HCT116 (cell line): ENCODE measurements at regions not wholly inside any gene's neighbourhood (a gene's known extent, or its start where the extent isn't known, plus 50 kb on each side); places are given as distances from the start of the nearest gene placed in this dataset.

Experiments used
- ATAC-seq: fragments of 200-7000 bp; cut with Tn5 transposase; 2 replicates; pipeline ENCODE4 v1.9.1; 2020; ENCODE audit warnings: mild to moderate bottlenecking, moderate library complexity
- BruUV-seq: library from RNA; stranded (reverse); fragments of 400-500 nt; replicated peaks from 2 replicates; lab custom pipeline; 2021; lab: Mats Ljungman, UMichigan
- CTCF ChIA-PET: fragments of 300-600 bp; sonication (Branson Sonifier 250); formaldehyde crosslinking; loops from one replicate; lab custom pipeline; 2021; ENCODE audit warnings: antibody characterized with exemption; lab: Charles Lee
- POLR2A ChIA-PET: fragments of 300-600, 350-600 bp; sonication (Branson Sonifier 250); formaldehyde crosslinking; loops from one replicate; lab custom pipeline; 2021; ENCODE audit warnings: antibody characterized with exemption; lab: Charles Lee
- RAD21 ChIA-PET, 2 experiments: fragments of 300-600 bp; sonication (Branson Sonifier 250); formaldehyde crosslinking; loops; one replicate each; lab custom pipeline; 2023; ENCODE audit warnings: low total read pairs in 2 of 2; ENCODE audit not compliant: uncharacterized antibody in 2 of 2, unreplicated experiment in 2 of 2, low non-redundant PET in 1 of 2; lab: Charles Lee
- DNase-seq: peaks from one replicate; pipeline ENCODE4 v3.0.0-alpha.2; 2010; ENCODE audit warnings: low read depth, low spot score
- H2AFZ ChIP-seq: fragments of 200-600 bp; shearing (Covaris generic), sonication (generic); 2 replicates; pipeline ENCODE4 v1.6.1; 2017; ENCODE audit warnings: low read depth, mixed run types, mixed read lengths, antibody characterized with exemption, low read length; ENCODE audit not compliant: poor library complexity, severe bottlenecking
- H3K27ac ChIP-seq: 2 replicates; pipeline ENCODE4 v1.5.1; 2012; ENCODE audit warnings: low read depth, low read length
- H3K27me3 ChIP-seq: fragments of 200-600 bp; sonication (generic); 2 replicates; pipeline ENCODE4 v1.6.1; 2016; ENCODE audit warnings: mixed run types, low read length, mixed read lengths; ENCODE audit not compliant: insufficient read depth
- H3K36me3 ChIP-seq, 2 experiments: fragments of 200-500 bp in 1 of 2; fragments of 200-600 bp in 1 of 2; sonication (Bioruptor generic) in 1 of 2; sonication (generic) in 1 of 2; 2 replicates each; pipeline versions ENCODE4 v1.5.1 to v1.6.1; 2014 to 2016; ENCODE audit warnings: low read length in 2 of 2, inconsistent platforms in 1 of 2, mixed read lengths in 1 of 2, mixed run types in 1 of 2; ENCODE audit not compliant: insufficient read depth in 2 of 2, control insufficient read depth in 1 of 2
- H3K4me1 ChIP-seq, 2 experiments: fragments of 200-600 bp in 1 of 2; sonication (generic) in 1 of 2; 2 replicates each; pipeline versions ENCODE4 v1.5.1 to v1.6.1; 2012 to 2017; ENCODE audit warnings: low read length in 2 of 2, inconsistent platforms in 1 of 2, mild to moderate bottlenecking in 1 of 2, mixed read lengths in 1 of 2, mixed run types in 1 of 2, moderate library complexity in 1 of 2; ENCODE audit not compliant: insufficient read depth in 2 of 2, control insufficient read depth in 1 of 2
- H3K4me2 ChIP-seq: fragments of 200-600 bp; sonication (generic); 2 replicates; pipeline ENCODE4 v1.6.1; 2017; ENCODE audit warnings: mixed run types, low read length, mixed read lengths
- H3K4me3 ChIP-seq, 2 experiments: fragments of 200-600 bp in 1 of 2; sonication (generic) in 1 of 2; replicated peaks in 1 of 2; 2 replicates each; pipeline ENCODE4 v1.5.1; 2011 to 2016; ENCODE audit warnings: low read length in 2 of 2, control low read depth in 1 of 2, low read depth in 1 of 2, mild to moderate bottlenecking in 1 of 2, mixed read lengths in 1 of 2, mixed run types in 1 of 2
- H3K79me2 ChIP-seq: fragments of 200-600 bp; sonication (generic); 2 replicates; pipeline ENCODE4 v1.6.1; 2017; ENCODE audit warnings: mild to moderate bottlenecking, mixed run types, low read length, moderate library complexity, mixed read lengths; ENCODE audit not compliant: insufficient read depth
- H3K9ac ChIP-seq: fragments of 200-600 bp; sonication (generic); 2 replicates; pipeline ENCODE4 v1.6.1; 2016; ENCODE audit warnings: low read length, mixed read lengths
- H3K9me2 ChIP-seq: fragments of 200-600 bp; sonication (generic), shearing (Covaris generic); 2 replicates; pipeline ENCODE4 v1.6.1; 2017; ENCODE audit warnings: mixed run types, mild to moderate bottlenecking, moderate library complexity; ENCODE audit not compliant: insufficient read depth
- H3K9me3 ChIP-seq, 2 experiments: fragments of 200-500 bp in 1 of 2; fragments of 200-600 bp in 1 of 2; sonication (Bioruptor generic) in 1 of 2; sonication (generic) in 1 of 2; 2 replicates each; pipeline ENCODE4 v1.6.1; 2014 to 2017; ENCODE audit warnings: low read length in 2 of 2, mixed read lengths in 2 of 2, inconsistent platforms in 1 of 2, low read depth in 1 of 2, mild to moderate bottlenecking in 1 of 2, mixed run types in 1 of 2, moderate library complexity in 1 of 2; ENCODE audit not compliant: control insufficient read depth in 1 of 2, insufficient read depth in 1 of 2
- H4K20me1 ChIP-seq: fragments of 200-600 bp; sonication (generic), shearing (Covaris generic); 2 replicates; pipeline ENCODE4 v1.6.1; 2017; ENCODE audit warnings: mixed run types, mild to moderate bottlenecking, moderate library complexity; ENCODE audit not compliant: insufficient read depth
- CBX3 ChIP-seq: IDR thresholded peaks from 2 replicates; pipeline ENCODE4 v1.6.1; 2012; ENCODE audit warnings: low read depth
- EGR1 ChIP-seq: IDR thresholded peaks from 2 replicates; pipeline ENCODE4 v1.6.1; 2012; ENCODE audit warnings: low read depth
- ELF1 ChIP-seq: IDR thresholded peaks from 2 replicates; pipeline ENCODE4 v1.6.1; 2012; ENCODE audit warnings: low read depth, borderline replicate concordance
- FOSL1 ChIP-seq: IDR thresholded peaks from 2 replicates; pipeline ENCODE4 v1.6.1; 2012; ENCODE audit warnings: low read depth
- JUND ChIP-seq: IDR thresholded peaks from 2 replicates; pipeline ENCODE4 v1.6.1; 2012
- POLR2AphosphoS5 ChIP-seq: IDR thresholded peaks from 2 replicates; pipeline ENCODE4 v1.6.1; 2011; ENCODE audit warnings: mild to moderate bottlenecking, low read depth, low read length, moderate library complexity
- SRF ChIP-seq: IDR thresholded peaks from 2 replicates; pipeline ENCODE4 v1.6.1; 2012; ENCODE audit warnings: low read depth
- TCF7L2 ChIP-seq: IDR thresholded peaks from 2 replicates; pipeline ENCODE4 v1.7.0; 2011; ENCODE audit warnings: borderline replicate concordance, inconsistent platforms; ENCODE audit not compliant: insufficient read depth, insufficient read length; ENCODE audit errors: extremely low read depth
- ZFX ChIP-seq: fragments of 450-650 bp; IDR thresholded peaks from 2 replicates; pipeline ENCODE4 v1.6.1; 2017
- ZNF274 ChIP-seq: fragments of 200-500 bp; sonication (Bioruptor generic); IDR thresholded peaks from 2 replicates; pipeline ENCODE4 v1.6.1; 2014; ENCODE audit warnings: mild to moderate bottlenecking, low read depth, low read length, inconsistent platforms
- intact Hi-C: fragments of 100-400 bp; cut with micrococcal nuclease; formaldehyde crosslinking; loops from 2 replicates; pipeline ENCODE4 v1.10.0; 2022
- TF ChIP-seq, protein P1 (sequence below): IDR thresholded peaks from 2 replicates; pipeline ENCODE4 v1.6.1; 2012; ENCODE audit warnings: low read depth
- TF ChIP-seq, protein P2 (sequence below): IDR thresholded peaks from 2 replicates; pipeline ENCODE4 v1.6.1; 2011; ENCODE audit warnings: mild to moderate bottlenecking, low read length, moderate library complexity; ENCODE audit not compliant: insufficient replicate concordance; ENCODE audit errors: extremely low read depth

GRCh38 chr1:99370476-99370875 is 106.2 kb downstream of the PLPPR4 start:
- Histone ChIP-seq H3K9ac (no peak overlapping the region), H3K4me3 (no peak overlapping the region), H3K79me2 (no peaks in the 10 kb centered on the region), H3K9me3 (no peaks in the 10 kb centered on the region), H3K9me2 (no peaks in the 10 kb centered on the region), H3K4me2 (no peak overlapping the region), H3K36me3 (no peaks in the 10 kb centered on the region), H3K27ac (no peak overlapping the region), H4K20me1 (no peaks in the 10 kb centered on the region), H3K4me1 (no peaks in the 10 kb centered on the region), H3K27me3 (no peaks in the 10 kb centered on the region), H2AFZ (no peak overlapping the region)
- RAD21 ChIA-PET = no interaction called here
- DNase-seq (no peak), ATAC-seq (no peak)
- CTCF ChIA-PET = no interaction called here
- POLR2A ChIA-PET = no interaction called here
- TF ChIP-seq POLR2AphosphoS5 = no peak
- TF ChIP-seq EGR1 = no peak
- no peak for TF ChIP-seq SRF
- TF ChIP-seq, protein P1, sequence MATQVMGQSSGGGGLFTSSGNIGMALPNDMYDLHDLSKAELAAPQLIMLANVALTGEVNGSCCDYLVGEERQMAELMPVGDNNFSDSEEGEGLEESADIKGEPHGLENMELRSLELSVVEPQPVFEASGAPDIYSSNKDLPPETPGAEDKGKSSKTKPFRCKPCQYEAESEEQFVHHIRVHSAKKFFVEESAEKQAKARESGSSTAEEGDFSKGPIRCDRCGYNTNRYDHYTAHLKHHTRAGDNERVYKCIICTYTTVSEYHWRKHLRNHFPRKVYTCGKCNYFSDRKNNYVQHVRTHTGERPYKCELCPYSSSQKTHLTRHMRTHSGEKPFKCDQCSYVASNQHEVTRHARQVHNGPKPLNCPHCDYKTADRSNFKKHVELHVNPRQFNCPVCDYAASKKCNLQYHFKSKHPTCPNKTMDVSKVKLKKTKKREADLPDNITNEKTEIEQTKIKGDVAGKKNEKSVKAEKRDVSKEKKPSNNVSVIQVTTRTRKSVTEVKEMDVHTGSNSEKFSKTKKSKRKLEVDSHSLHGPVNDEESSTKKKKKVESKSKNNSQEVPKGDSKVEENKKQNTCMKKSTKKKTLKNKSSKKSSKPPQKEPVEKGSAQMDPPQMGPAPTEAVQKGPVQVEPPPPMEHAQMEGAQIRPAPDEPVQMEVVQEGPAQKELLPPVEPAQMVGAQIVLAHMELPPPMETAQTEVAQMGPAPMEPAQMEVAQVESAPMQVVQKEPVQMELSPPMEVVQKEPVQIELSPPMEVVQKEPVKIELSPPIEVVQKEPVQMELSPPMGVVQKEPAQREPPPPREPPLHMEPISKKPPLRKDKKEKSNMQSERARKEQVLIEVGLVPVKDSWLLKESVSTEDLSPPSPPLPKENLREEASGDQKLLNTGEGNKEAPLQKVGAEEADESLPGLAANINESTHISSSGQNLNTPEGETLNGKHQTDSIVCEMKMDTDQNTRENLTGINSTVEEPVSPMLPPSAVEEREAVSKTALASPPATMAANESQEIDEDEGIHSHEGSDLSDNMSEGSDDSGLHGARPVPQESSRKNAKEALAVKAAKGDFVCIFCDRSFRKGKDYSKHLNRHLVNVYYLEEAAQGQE = no peak
- TF ChIP-seq ZFX = no peak
- no peak for TF ChIP-seq ELF1
- TF ChIP-seq FOSL1 = no peak
- no peak for TF ChIP-seq TCF7L2
- no peak for TF ChIP-seq CBX3
- TF ChIP-seq ZNF274 = no peak
- TF ChIP-seq, protein P2, sequence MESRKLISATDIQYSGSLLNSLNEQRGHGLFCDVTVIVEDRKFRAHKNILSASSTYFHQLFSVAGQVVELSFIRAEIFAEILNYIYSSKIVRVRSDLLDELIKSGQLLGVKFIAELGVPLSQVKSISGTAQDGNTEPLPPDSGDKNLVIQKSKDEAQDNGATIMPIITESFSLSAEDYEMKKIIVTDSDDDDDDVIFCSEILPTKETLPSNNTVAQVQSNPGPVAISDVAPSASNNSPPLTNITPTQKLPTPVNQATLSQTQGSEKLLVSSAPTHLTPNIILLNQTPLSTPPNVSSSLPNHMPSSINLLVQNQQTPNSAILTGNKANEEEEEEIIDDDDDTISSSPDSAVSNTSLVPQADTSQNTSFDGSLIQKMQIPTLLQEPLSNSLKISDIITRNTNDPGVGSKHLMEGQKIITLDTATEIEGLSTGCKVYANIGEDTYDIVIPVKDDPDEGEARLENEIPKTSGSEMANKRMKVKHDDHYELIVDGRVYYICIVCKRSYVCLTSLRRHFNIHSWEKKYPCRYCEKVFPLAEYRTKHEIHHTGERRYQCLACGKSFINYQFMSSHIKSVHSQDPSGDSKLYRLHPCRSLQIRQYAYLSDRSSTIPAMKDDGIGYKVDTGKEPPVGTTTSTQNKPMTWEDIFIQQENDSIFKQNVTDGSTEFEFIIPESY = no peak
- TF ChIP-seq JUND = no peak
- no TSS peak for BruUV-seq
- intact Hi-C loops = no loop called here
